ENCODE measurements at regions not wholly inside any gene's neighbourhood (a gene's known extent, or its start where the extent isn't known, plus 50 kb on each side); places are given as distances from the start of the nearest gene placed in this dataset.
"Not testable (repeated sequence)": the region's sequence is repeated elsewhere in the genome, so short reads cannot be mapped to it uniquely, and the experiment has no call there.

- H3K36me3 ChIP-seq: no peaks in the 10 kb centered on the region
- H3K27me3 ChIP-seq (replicated peaks in 1 of 7): no peaks in the 10 kb centered on the region
- no peak overlapping the region for H3K4me3 ChIP-seq
- intact Hi-C loops (cut with DNase I; ENCODE audit: low total_unique reads): no loop called here
- no peaks in the 10 kb centered on the region for H3K4me1 ChIP-seq
- no peaks in the 10 kb centered on the region for H3K9me3 ChIP-seq
- no peak overlapping the region for H3K27ac ChIP-seq
- DNase-seq: no peak
- 71 to 89% (median 78%) methylated on average over 1 of the region's 1 CpG for WGBS, 5 donors
- TF ChIP-seq POLR2A (IDR thresholded peaks at IDR 0.05) (no peak), POLR2AphosphoS5 (IDR thresholded peaks at IDR 0.05) (no peak), CTCF (IDR thresholded peaks at IDR 0.05 in 8 of 11, conservative IDR thresholded peaks at IDR 0.05 in 3 of 11) (no peak)
These were observed 73.4 kb downstream of the RPRM start for GRCh38 chr2:153405196-153405595.

DNA sequence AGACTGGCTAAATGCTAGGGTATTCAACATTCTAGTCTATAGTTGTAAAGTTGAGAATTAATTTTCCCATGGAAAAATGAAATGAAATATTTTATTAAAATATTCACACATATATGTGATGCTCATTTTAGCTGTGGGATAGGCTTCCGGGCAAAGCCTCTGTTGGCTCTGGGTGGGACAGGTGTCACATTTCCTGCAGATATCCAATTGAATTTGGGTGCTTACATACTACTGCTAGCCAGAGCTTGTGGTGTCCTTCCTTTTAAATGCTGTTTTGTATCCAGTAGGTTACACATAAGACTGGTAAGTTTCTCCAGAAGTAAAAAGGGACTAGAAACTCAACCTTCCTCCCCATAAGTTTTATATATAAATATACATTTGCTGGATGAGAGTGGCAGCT is 73.8 kb downstream of the RPRM start:
- no peak for TF ChIP-seq CTCF (IDR thresholded peaks at IDR 0.05 in 8 of 11, conservative IDR thresholded peaks at IDR 0.05 in 3 of 11)
- no peak for TF ChIP-seq POLR2AphosphoS5 (IDR thresholded peaks at IDR 0.05)
- no peak for TF ChIP-seq POLR2A (IDR thresholded peaks at IDR 0.05)
- Histone ChIP-seq H3K4me1 (no peaks in the 10 kb centered on the region), H3K27me3 (replicated peaks in 1 of 7) (no peaks in the 10 kb centered on the region), H3K9me3 (no peaks in the 10 kb centered on the region), H3K27ac (no peak overlapping the region), H3K4me3 (no peak overlapping the region), H3K36me3 (no peaks in the 10 kb centered on the region)
- DNase-seq: no peak
- 77 to 90% (median 83%) methylated on average over 1 of the region's 1 CpG for WGBS, 5 donors
- intact Hi-C loops (cut with DNase I; ENCODE audit: low total_unique reads): no loop called here

- Histone ChIP-seq H3K4me3 (no peak overlapping the region), H3K36me3 (no peaks in the 10 kb centered on the region), H3K4me1 (no peaks in the 10 kb centered on the region), H3K27ac (no peak overlapping the region), H3K9me3 (no peaks in the 10 kb centered on the region), H3K27me3 (replicated peaks in 1 of 7) (no peaks in the 10 kb centered on the region)
- WGBS, 5 donors: 58 to 84% (median 80%) methylated on average over 2 of the region's 2 CpGs
- DNase-seq: no peak
- no peak for TF ChIP-seq POLR2AphosphoS5 (IDR thresholded peaks at IDR 0.05)
- no peak for TF ChIP-seq POLR2A (IDR thresholded peaks at IDR 0.05)
- TF ChIP-seq CTCF (IDR thresholded peaks at IDR 0.05 in 8 of 11, conservative IDR thresholded peaks at IDR 0.05 in 3 of 11): no peak
- intact Hi-C loops (cut with DNase I; ENCODE audit: low total_unique reads): no loop called here
These were observed 74.6 kb downstream of the RPRM start for GRCh38 chr2:153403940-153404339.

GRCh38 chr2:153403352-153403751 is 75.2 kb downstream of the RPRM start:
- DNase-seq; intact Hi-C loops (cut with DNase I; ENCODE audit: low total_unique reads); H3K9me3 ChIP-seq; H3K36me3 ChIP-seq; H3K4me1 ChIP-seq; H3K27me3 ChIP-seq (replicated peaks in 1 of 7); H3K4me3 ChIP-seq; H3K27ac ChIP-seq: not testable (repeated sequence)
- 74 to 84% (median 80%) methylated on average over 12 to 14 of the region's 14 CpGs for WGBS, 5 donors

GRCh38 chr2:153394686-153395085 is 83.9 kb downstream of the RPRM start:
- TF ChIP-seq POLR2AphosphoS5 (IDR thresholded peaks at IDR 0.05): no peak
- TF ChIP-seq CTCF (IDR thresholded peaks at IDR 0.05 in 8 of 11, conservative IDR thresholded peaks at IDR 0.05 in 3 of 11): no peak
- TF ChIP-seq POLR2A (IDR thresholded peaks at IDR 0.05): no peak
- H3K9me3 ChIP-seq: peaks cover 0 to 26% (median 5%) of the 10 kb centered on the region in 8 donors
- intact Hi-C loops (cut with DNase I; ENCODE audit: low total_unique reads): no loop called here
- H3K27me3 ChIP-seq (replicated peaks in 1 of 7): no peaks in the 10 kb centered on the region
- DNase-seq: no peak
- no peaks in the 10 kb centered on the region for H3K36me3 ChIP-seq
- H3K4me1 ChIP-seq: no peaks in the 10 kb centered on the region
- 73 to 85% (median 78%) methylated on average over 5 of the region's 5 CpGs for WGBS, 5 donors
- no peak overlapping the region for H3K27ac ChIP-seq
- H3K4me3 ChIP-seq: no peak overlapping the region

Data from spleen (tissue), 11 donors.